ENCODE measurements at regions not wholly inside any gene's neighbourhood (a gene's known extent, or its start where the extent isn't known, plus 50 kb on each side); places are given as distances from the start of the nearest gene placed in this dataset.

GRCh38 chr11:37072538-37073055, 474.6 kb upstream of the RAG2 start:
- no peak for DNase-seq (ENCODE audit: low read depth)

GRCh38 chr11:37050311-37050710, 452.3 kb upstream of the RAG2 start:
- no peak for DNase-seq (ENCODE audit: low read depth)

- DNase-seq (ENCODE audit: low read depth), result no peak
Observed at GRCh38 chr11:37040921-37041320, 442.9 kb upstream of the RAG2 start.

GRCh38 chr11:37038911-37039310, 440.9 kb upstream of the RAG2 start:
- DNase-seq (ENCODE audit: low read depth), result no peak

- DNase-seq (ENCODE audit: low read depth), result no peak
Observed at GRCh38 chr11:37026741-37027140, 428.7 kb upstream of the RAG2 start.

- DNase-seq (ENCODE audit: low read depth), result no peak
Observed at GRCh38 chr11:37026326-37026725, 428.3 kb upstream of the RAG2 start.

- DNase-seq (ENCODE audit: low read depth), result no peak
Observed at GRCh38 chr11:37006563-37006962, 408.5 kb upstream of the RAG2 start.

GRCh38 chr11:37002831-37003230, 404.8 kb upstream of the RAG2 start:
- DNase-seq (ENCODE audit: low read depth), result no peak

GRCh38 chr11:36997656-36998055, 399.6 kb upstream of the RAG2 start:
- no peak for DNase-seq (ENCODE audit: low read depth)

- DNase-seq (ENCODE audit: low read depth), result no peak
Observed at GRCh38 chr11:36996795-36997194, 398.8 kb upstream of the RAG2 start.

GRCh38 chr11:36994208-36994607, 396.2 kb upstream of the RAG2 start:
- no peak for DNase-seq (ENCODE audit: low read depth)

GRCh38 chr11:36988556-36988955, 390.5 kb upstream of the RAG2 start:
- DNase-seq (ENCODE audit: low read depth), result no peak

- DNase-seq (ENCODE audit: low read depth), result no peak
Observed at GRCh38 chr11:36985562-36985961, 387.5 kb upstream of the RAG2 start.

GRCh38 chr11:36976741-36977140, 378.7 kb upstream of the RAG2 start:
- DNase-seq (ENCODE audit: low read depth), result no peak

GRCh38 chr11:36974771-36975170, 376.7 kb upstream of the RAG2 start:
- no peak for DNase-seq (ENCODE audit: low read depth)

GRCh38 chr11:36953976-36954375, 355.9 kb upstream of the RAG2 start:
- no peak for DNase-seq (ENCODE audit: low read depth)

GRCh38 chr11:36948460-36949127, 350.6 kb upstream of the RAG2 start:
- no peak for DNase-seq (ENCODE audit: low read depth)

GRCh38 chr11:36945384-36945783, 347.3 kb upstream of the RAG2 start:
- no peak for DNase-seq (ENCODE audit: low read depth)

GRCh38 chr11:36933481-36933880, 335.4 kb upstream of the RAG2 start:
- no peak for DNase-seq (ENCODE audit: low read depth)

GRCh38 chr11:36931139-36931538, 333.1 kb upstream of the RAG2 start:
- DNase-seq (ENCODE audit: low read depth), result no peak

GRCh38 chr11:36930256-36930655, 332.2 kb upstream of the RAG2 start:
- no peak for DNase-seq (ENCODE audit: low read depth)

- DNase-seq (ENCODE audit: low read depth), result no peak
Observed at GRCh38 chr11:36929401-36929800, 331.4 kb upstream of the RAG2 start.

- DNase-seq (ENCODE audit: low read depth), result no peak
Observed at GRCh38 chr11:36928621-36929020, 330.6 kb upstream of the RAG2 start.

- DNase-seq (ENCODE audit: low read depth), result no peak
Observed at GRCh38 chr11:36899800-36900199, 301.8 kb upstream of the RAG2 start.
